Endothelial cell of umbilical vein (primary cell): ENCODE measurements at regions not wholly inside any gene's neighbourhood (a gene's known extent, or its start where the extent isn't known, plus 50 kb on each side); places are given as distances from the start of the nearest gene placed in this dataset.

Experiments used
- BruUV-seq: library from RNA; stranded (reverse); fragments of 400-500 nt; replicated peaks from 2 replicates; lab custom pipeline; 2021; lab: Mats Ljungman, UMichigan
- CTCF ChIA-PET: fragments of 300-600, 350-600 bp; sonication (Branson Sonifier 250); formaldehyde crosslinking; loops from one replicate; lab custom pipeline; 2021; ENCODE audit warnings: antibody characterized with exemption, inconsistent platforms; lab: Charles Lee
- POLR2A ChIA-PET: fragments of 300-600, 350-600 bp; sonication (Branson Sonifier 250); formaldehyde crosslinking; loops from one replicate; lab custom pipeline; 2021; ENCODE audit warnings: antibody characterized with exemption, inconsistent platforms; lab: Charles Lee
- DNase-seq: peaks from one replicate; pipeline ENCODE4 v3.0.0-alpha.2; 2011; ENCODE audit warnings: low read depth, low spot score
- FAIRE-seq: peaks from 2 replicates; lab custom pipeline; 2011; peaks lifted over from hg19 to GRCh38; lab: Jason Lieb, UNC
- H2AFZ ChIP-seq: 2 replicates; pipeline ENCODE4 v1.6.0; 2012; ENCODE audit warnings: low read depth, low read length, control low read depth, inconsistent platforms
- H3K27ac ChIP-seq: 2 replicates; pipeline ENCODE4 v1.5.1; 2011; ENCODE audit warnings: low read depth, mild to moderate bottlenecking, control low read depth, low read length, moderate library complexity; ENCODE audit not compliant: insufficient read depth
- H3K27me3 ChIP-seq, 2 experiments: 2 replicates each; pipeline versions ENCODE4 v1.6.0 to v1.6.1; 2011; ENCODE audit warnings: low read length in 2 of 2, mixed read lengths in 1 of 2; ENCODE audit not compliant: control insufficient read depth in 2 of 2, insufficient read depth in 2 of 2
- H3K36me3 ChIP-seq, 2 experiments: 2 replicates in 1 of 2; 3 replicates in 1 of 2; pipeline ENCODE4 v1.5.1; 2011; ENCODE audit warnings: low read length in 2 of 2, mild to moderate bottlenecking in 1 of 2, moderate library complexity in 1 of 2; ENCODE audit not compliant: control insufficient read depth in 2 of 2, insufficient read depth in 2 of 2; ENCODE audit errors: extremely low read depth in 1 of 2
- H3K4me1 ChIP-seq: 3 replicates; pipeline ENCODE4 v1.5.1; 2011; ENCODE audit warnings: mild to moderate bottlenecking, low read length; ENCODE audit not compliant: control insufficient read depth, insufficient read depth; ENCODE audit errors: extremely low read depth
- H3K4me2 ChIP-seq: 2 replicates; pipeline ENCODE4 v1.6.1; 2011; ENCODE audit warnings: low read length, control low read depth, mixed read lengths; ENCODE audit not compliant: insufficient read depth
- H3K4me3 ChIP-seq, 3 experiments: fragments of 200-600 bp in 1 of 3; sonication (generic), shearing (Covaris generic) in 1 of 3; replicated peaks in 1 of 3; 2 replicates each; pipeline ENCODE4 v1.5.1; 2011 to 2016; ENCODE audit warnings: control low read depth in 3 of 3, low read length in 3 of 3, mild to moderate bottlenecking in 2 of 3, inconsistent platforms in 1 of 3, low read depth in 1 of 3, moderate library complexity in 1 of 3; ENCODE audit not compliant: insufficient read depth in 1 of 3
- H3K79me2 ChIP-seq: 2 replicates; pipeline ENCODE4 v1.6.0; 2012; ENCODE audit warnings: low read length, inconsistent platforms; ENCODE audit not compliant: control insufficient read depth, insufficient read depth
- H3K9ac ChIP-seq: replicated peaks from 2 replicates; pipeline ENCODE3; 2011; ENCODE audit warnings: low read length, control low read depth; ENCODE audit not compliant: insufficient read depth; ENCODE audit errors: extremely low read depth
- H3K9me1 ChIP-seq: replicated peaks from 3 replicates; pipeline ENCODE4 v1.6.0; 2011; ENCODE audit warnings: mild to moderate bottlenecking, low read length; ENCODE audit not compliant: control insufficient read depth, insufficient read depth; ENCODE audit errors: extremely low read depth
- H3K9me3 ChIP-seq: replicated peaks from 2 replicates; pipeline ENCODE4 v1.5.1; 2012; ENCODE audit warnings: low read length, inconsistent platforms; ENCODE audit not compliant: control insufficient read depth, insufficient read depth
- H4K20me1 ChIP-seq: replicated peaks from 2 replicates; pipeline ENCODE3; 2011; ENCODE audit warnings: mild to moderate bottlenecking, low read length; ENCODE audit not compliant: control insufficient read depth, insufficient read depth; ENCODE audit errors: extremely low read depth
- EZH2 ChIP-seq: IDR thresholded peaks from 2 replicates; pipeline ENCODE4 v1.6.1; 2012; ENCODE audit warnings: borderline replicate concordance, low read depth, mild to moderate bottlenecking, moderate library complexity, low read length, inconsistent platforms; ENCODE audit not compliant: severe bottlenecking
- FOS ChIP-seq: IDR thresholded peaks from 2 replicates; pipeline ENCODE4 v1.6.1; 2011; ENCODE audit warnings: mild to moderate bottlenecking, low read length, moderate library complexity, borderline replicate concordance; ENCODE audit not compliant: insufficient read depth
- GATA2 ChIP-seq: IDR thresholded peaks from 2 replicates; pipeline ENCODE4 v1.7.0; 2011; ENCODE audit warnings: low read depth, mild to moderate bottlenecking, moderate library complexity, mixed read lengths, low read length; ENCODE audit not compliant: insufficient read length, insufficient read depth
- JUN ChIP-seq: IDR thresholded peaks from 2 replicates; pipeline ENCODE4 v1.6.1; 2011; ENCODE audit warnings: borderline replicate concordance, low read depth; ENCODE audit not compliant: insufficient read length, insufficient read depth
- POLR2A ChIP-seq: IDR thresholded peaks from 2 replicates; pipeline ENCODE4 v1.6.1; 2012; ENCODE audit warnings: low read depth, mild to moderate bottlenecking, control low read depth, low read length
- POLR2AphosphoS5 ChIP-seq: IDR thresholded peaks from 2 replicates; pipeline ENCODE4 v1.6.1; 2012; ENCODE audit warnings: low read depth, mild to moderate bottlenecking, control low read depth, low read length, moderate library complexity; ENCODE audit not compliant: insufficient read depth
- dilution Hi-C: fragments of 300-500 bp; cut with MboI; formaldehyde crosslinking; loops from one replicate; pipeline ENCODE4 v1.15.0; 2019; ENCODE audit warnings: low sequenced_read_pairs; ENCODE audit not compliant: extremely low pct_ligation_motif_present
- intact Hi-C: fragments of 100-400 bp; cut with micrococcal nuclease; formaldehyde crosslinking; loops from one replicate; pipeline ENCODE4 v1.10.0; 2022
- TF ChIP-seq, protein P1 (sequence below): IDR thresholded peaks from 2 replicates; pipeline ENCODE4 v1.6.1; 2011; ENCODE audit not compliant: insufficient read depth, insufficient read length

DNA sequence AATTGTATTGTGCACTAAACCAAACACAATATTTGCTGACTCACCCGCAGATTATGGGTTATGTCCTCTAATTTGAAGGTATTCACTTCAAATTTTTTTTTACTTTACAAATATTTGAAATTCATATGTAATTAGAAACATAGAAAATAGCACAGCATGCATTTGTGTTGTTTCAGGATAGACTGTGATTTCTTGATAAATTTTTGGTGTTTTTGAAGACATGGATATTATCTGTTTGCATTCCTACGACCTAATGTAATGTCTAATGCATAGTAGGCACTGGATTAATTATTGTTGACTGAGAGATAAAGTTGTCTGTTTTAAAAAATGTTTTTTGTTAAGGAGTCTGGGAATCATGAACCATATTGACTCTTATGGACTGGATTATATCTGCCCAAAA, 850.2 kb downstream of the BRINP3 start:
- H3K27me3 ChIP-seq = no peaks in the 10 kb centered on the region
- H3K9me1 ChIP-seq = no peaks in the 10 kb centered on the region
- no peaks in the 10 kb centered on the region for H3K36me3 ChIP-seq
- no TSS peak for BruUV-seq
- no peak overlapping the region for H2AFZ ChIP-seq
- no peak overlapping the region for H3K27ac ChIP-seq
- FAIRE-seq (no peak), DNase-seq (no peak)
- no peaks in the 10 kb centered on the region for H3K9me3 ChIP-seq
- dilution Hi-C loops (no loop called here), intact Hi-C loops (no loop called here)
- ChIA-PET POLR2A (interaction anchor here (0.5 kb wide), 1 partner anchor 433 kb away, joined by 3 read pairs; no protein-coding TSS in a partner anchor), CTCF (interaction anchor here (1.2 to 1.3 kb wide), 2 partner anchors 15 to 197 kb away, joined by 3 to 4 read pairs; no protein-coding TSS in a partner anchor)
- H3K4me2 ChIP-seq = no peak overlapping the region
- H3K4me1 ChIP-seq = no peaks in the 10 kb centered on the region
- TF ChIP-seq FOS = no peak
- TF ChIP-seq GATA2 = no peak
- TF ChIP-seq, protein P1, sequence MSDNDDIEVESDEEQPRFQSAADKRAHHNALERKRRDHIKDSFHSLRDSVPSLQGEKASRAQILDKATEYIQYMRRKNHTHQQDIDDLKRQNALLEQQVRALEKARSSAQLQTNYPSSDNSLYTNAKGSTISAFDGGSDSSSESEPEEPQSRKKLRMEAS = no peak
- no peak for TF ChIP-seq POLR2A
- H3K9ac ChIP-seq = no peak overlapping the region
- no peak overlapping the region for H3K4me3 ChIP-seq
- H4K20me1 ChIP-seq = no peaks in the 10 kb centered on the region
- H3K79me2 ChIP-seq = no peaks in the 10 kb centered on the region

DNA sequence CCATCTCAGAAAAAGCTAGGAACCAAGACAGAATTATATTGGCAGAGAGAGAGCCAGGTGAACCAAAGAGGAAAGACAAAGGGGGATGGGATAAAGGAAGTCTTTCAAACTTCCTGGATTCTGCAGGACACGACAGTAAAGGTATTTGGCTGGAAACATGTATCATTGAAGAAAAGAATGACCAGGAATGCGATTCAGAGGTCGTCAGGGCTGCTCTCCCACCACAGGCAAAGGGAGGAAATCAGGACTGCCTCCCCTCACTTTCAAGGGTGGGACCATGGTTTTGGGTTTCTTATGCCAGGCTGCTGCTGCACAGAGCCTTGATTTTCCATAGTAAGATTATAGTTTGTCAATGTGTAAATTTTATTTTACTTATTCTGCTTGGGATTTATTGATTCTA, 848.8 kb downstream of the BRINP3 start:
- H3K79me2 ChIP-seq = no peaks in the 10 kb centered on the region
- BruUV-seq = no TSS peak
- H3K27me3 ChIP-seq = no peaks in the 10 kb centered on the region
- no peak overlapping the region for H2AFZ ChIP-seq
- CTCF ChIA-PET = interaction anchor here (1.2 to 1.3 kb wide), 2 partner anchors 16 to 198 kb away, joined by 3 to 4 read pairs; no protein-coding TSS in a partner anchor
- DNase-seq = no peak
- no peaks in the 10 kb centered on the region for H3K36me3 ChIP-seq
- intact Hi-C loops = no loop called here
- TF ChIP-seq POLR2AphosphoS5 (no peak), EZH2 (no peak), JUN (no peak), GATA2 (no peak), FOS (no peak)
- TF ChIP-seq, protein P1 = no peak
- no peaks in the 10 kb centered on the region for H3K9me1 ChIP-seq
- FAIRE-seq = no peak
- dilution Hi-C loops = no loop called here
- no peak overlapping the region for H3K4me2 ChIP-seq
- POLR2A ChIA-PET = no interaction called here
- no peaks in the 10 kb centered on the region for H3K9me3 ChIP-seq
- H3K4me1 ChIP-seq = no peaks in the 10 kb centered on the region
- no peak overlapping the region for H3K9ac ChIP-seq
- no peaks in the 10 kb centered on the region for H4K20me1 ChIP-seq
- H3K27ac ChIP-seq = no peak overlapping the region
- no peak overlapping the region for H3K4me3 ChIP-seq
